A549 (cell line): ENCODE measurements at regions not wholly inside any gene's neighbourhood (a gene's known extent, or its start where the extent isn't known, plus 50 kb on each side); places are given as distances from the start of the nearest gene placed in this dataset.

ENCODE experiments used
- ATAC-seq, 2 experiments: fragments of 200-7000 bp in 1 of 2; fragments of >200 bp in 1 of 2; cut with Nextera tagmentation in 1 of 2; cut with Tn5 transposase in 1 of 2; 3 replicates each; pipeline versions ENCODE4 v1.8.0 to v1.9.1; 2018 to 2020; ENCODE audit warnings: mild to moderate bottlenecking in 1 of 2, moderate library complexity in 1 of 2
- CTCF ChIA-PET: fragments of 300-600 bp; sonication (Branson Sonifier 250); formaldehyde crosslinking; extraction: SDS; loops from one replicate; lab custom pipeline; 2021; ENCODE audit warnings: antibody characterized with exemption, inconsistent platforms; lab: Yijun Ruan, JAX
- POLR2A ChIA-PET: fragments of 350-600 bp; formaldehyde crosslinking; extraction: SDS; loops from one replicate; lab custom pipeline; 2021; ENCODE audit warnings: antibody characterized with exemption, inconsistent platforms; lab: Yijun Ruan, JAX
- DNase-seq, 2 experiments: peaks; one replicate each; pipeline versions ENCODE4 v3.0.0 to v3.0.0-alpha.2; 2011 to 2016; ENCODE audit warnings: low read depth in 1 of 2, low spot score in 1 of 2
- FAIRE-seq: peaks from 2 replicates; lab custom pipeline; 2011; peaks lifted over from hg19 to GRCh38; lab: Jason Lieb, UNC
- H3K27ac ChIP-seq, 2 experiments: fragments of >200 bp; sonication (Bioruptor Twin); formaldehyde crosslinking; 3 replicates each; pipeline ENCODE4 v1.5.1; 2016 to 2017
- H3K4me1 ChIP-seq: fragments of >200 bp; sonication (Bioruptor Twin); formaldehyde crosslinking; 3 replicates; pipeline ENCODE4 v1.6.1; 2016
- H3K4me2 ChIP-seq: fragments of >200 bp; sonication (Bioruptor Twin); formaldehyde crosslinking; 3 replicates; pipeline ENCODE4 v1.6.1; 2016
- H3K4me3 ChIP-seq: fragments of >200 bp; sonication (Bioruptor Twin); formaldehyde crosslinking; 3 replicates; pipeline ENCODE4 v1.5.1; 2016
- H3K9me3 ChIP-seq: fragments of >200 bp; sonication (Bioruptor Twin); formaldehyde crosslinking; 3 replicates; pipeline ENCODE4 v1.6.1; 2016
- CEBPB ChIP-seq, 2 experiments: fragments of >200 bp in 1 of 2; sonication (Bioruptor Twin) in 1 of 2; formaldehyde crosslinking in 1 of 2; IDR thresholded peaks; 2 replicates each; pipeline ENCODE4 v1.6.1; 2012 to 2016
- CHD4 ChIP-seq: fragments of 200-600 bp; sonication (generic); IDR thresholded peaks from 2 replicates; pipeline ENCODE4 v1.6.1; 2016; ENCODE audit warnings: antibody characterized with exemption, mild to moderate bottlenecking, borderline replicate concordance
- E2F6 ChIP-seq: IDR thresholded peaks from 2 replicates; pipeline ENCODE4 v1.6.1; 2012; ENCODE audit warnings: low read depth, borderline replicate concordance
- EHF ChIP-seq: fragments of 250-450 bp; sonication (Bioruptor Pico); IDR thresholded peaks from 2 replicates; pipeline ENCODE4 v1.5.0; 2020; ENCODE audit warnings: mild to moderate bottlenecking
- ELK1 ChIP-seq: fragments of 150-350 bp; IDR thresholded peaks from 2 replicates; pipeline ENCODE4 v1.6.1; 2014; ENCODE audit warnings: low read depth, mild to moderate bottlenecking, low read length
- EP300 ChIP-seq, 2 experiments: fragments of >200 bp; sonication (Bioruptor Twin); formaldehyde crosslinking; IDR thresholded peaks; 2 replicates in 1 of 2; 3 replicates in 1 of 2; pipeline ENCODE4 v1.6.1; 2016 to 2017
- ESRRA ChIP-seq: fragments of 150-350 bp; IDR thresholded peaks from 2 replicates; pipeline ENCODE4 v1.6.1; 2014; ENCODE audit warnings: mild to moderate bottlenecking, low read length, borderline replicate concordance
- FOSB ChIP-seq: fragments of 250-450 bp; sonication (Bioruptor Pico); IDR thresholded peaks from 2 replicates; pipeline ENCODE4 v1.5.0; 2020; ENCODE audit warnings: mild to moderate bottlenecking, moderate library complexity
- GATA3 ChIP-seq: IDR thresholded peaks from 2 replicates; pipeline ENCODE4 v1.6.1; 2012; ENCODE audit warnings: borderline replicate concordance
- HDAC2 ChIP-seq: fragments of 200-600 bp; sonication (generic); IDR thresholded peaks from 2 replicates; pipeline ENCODE4 v1.6.1; 2016
- HMGXB4 ChIP-seq: fragments of 250-450 bp; sonication (Bioruptor Pico); IDR thresholded peaks from 2 replicates; pipeline ENCODE4 v1.5.0; 2021; ENCODE audit warnings: mild to moderate bottlenecking, moderate library complexity, borderline replicate concordance
- HOXA7 ChIP-seq: fragments of 250-450 bp; sonication (Bioruptor Pico); IDR thresholded peaks from 2 replicates; pipeline ENCODE4 v1.5.0; 2020; ENCODE audit warnings: mild to moderate bottlenecking, moderate library complexity
- HOXB5 ChIP-seq: fragments of 250-450 bp; sonication (Bioruptor Pico); IDR thresholded peaks from 2 replicates; pipeline ENCODE4 v1.5.0; 2020; ENCODE audit warnings: mild to moderate bottlenecking, moderate library complexity
- JUN ChIP-seq, 2 experiments: fragments of >200 bp; sonication (Bioruptor Twin); formaldehyde crosslinking; IDR thresholded peaks; 2 replicates in 1 of 2; 3 replicates in 1 of 2; pipeline ENCODE4 v1.6.1; 2016 to 2017
- MAFK ChIP-seq: fragments of 450-650 bp; IDR thresholded peaks from 2 replicates; pipeline ENCODE4 v1.6.1; 2014; ENCODE audit not compliant: partially characterized antibody
- MAX ChIP-seq: IDR thresholded peaks from 2 replicates; pipeline ENCODE4 v1.6.1; 2012
- MAZ ChIP-seq: fragments of 150-350 bp; IDR thresholded peaks from 2 replicates; pipeline ENCODE4 v1.6.1; 2014; ENCODE audit warnings: antibody characterized with exemption, low read depth, low read length, borderline replicate concordance
- NR3C1 ChIP-seq: fragments of >200 bp; sonication (Bioruptor Twin); formaldehyde crosslinking; IDR thresholded peaks from 3 replicates; pipeline ENCODE4 v1.6.1; 2017
- RNF2 ChIP-seq: fragments of 200-600 bp; sonication (generic); IDR thresholded peaks from 2 replicates; pipeline ENCODE4 v1.6.1; 2016; ENCODE audit warnings: low read depth, mild to moderate bottlenecking, antibody characterized with exemption, moderate library complexity, borderline replicate concordance
- TP53 ChIP-seq: fragments of 250-450 bp; sonication (Bioruptor Pico); IDR thresholded peaks from 2 replicates; pipeline ENCODE4 v1.5.0; 2021; ENCODE audit warnings: mild to moderate bottlenecking, moderate library complexity
- ZFP36 ChIP-seq: fragments of 450-650 bp; IDR thresholded peaks from 2 replicates; pipeline ENCODE4 v1.6.1; 2014; ENCODE audit warnings: borderline replicate concordance; ENCODE audit not compliant: partially characterized antibody
- ZNF302 ChIP-seq: fragments of 250-450 bp; sonication (Bioruptor Pico); IDR thresholded peaks from 2 replicates; pipeline ENCODE4 v1.9.0; 2021; ENCODE audit warnings: inconsistent platforms, mild to moderate bottlenecking, moderate library complexity
- ZSCAN20 ChIP-seq: fragments of 250-450 bp; sonication (Bioruptor Pico); IDR thresholded peaks from 2 replicates; pipeline ENCODE4 v1.8.0; 2022; ENCODE audit warnings: mild to moderate bottlenecking, moderate library complexity
- WGBS: methylation state at CpG from one replicate; pipeline ENCODE4 v1.1.6; 2017; ENCODE audit errors: missing lambda C conversion rate; 5-methylcytosine and 5-hydroxymethylcytosine counted together
- TF ChIP-seq, protein P1 (sequence below): fragments of 450-650 bp; IDR thresholded peaks from 2 replicates; pipeline ENCODE4 v1.6.1; 2014; ENCODE audit warnings: antibody characterized with exemption
- TF ChIP-seq, protein P2 (sequence below): fragments of >200 bp; sonication (Bioruptor Twin); formaldehyde crosslinking; IDR thresholded peaks from 3 replicates; pipeline ENCODE4 v1.6.1; 2016

DNA sequence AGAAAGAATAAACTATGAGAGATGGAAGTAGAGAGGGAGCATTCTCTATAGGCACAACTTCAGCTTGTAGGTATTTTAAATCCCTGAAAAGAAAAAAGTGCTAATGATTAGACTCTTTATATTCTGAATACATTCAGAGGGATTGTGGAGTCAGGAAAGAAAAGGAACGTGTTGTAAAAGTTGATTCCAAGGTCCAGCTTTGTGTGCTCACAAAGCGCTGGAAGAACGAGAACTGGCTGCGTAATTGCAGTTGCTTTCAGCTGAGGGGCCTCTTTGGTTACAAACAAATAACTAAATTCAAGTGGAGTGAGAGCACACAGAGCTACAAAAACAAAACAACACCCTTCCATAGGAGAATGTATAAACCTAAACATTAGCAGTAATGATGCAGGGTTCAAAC, 1040.4 kb upstream of the WWC1 start:
- ChIA-PET POLR2A (no interaction called here), CTCF (no interaction called here)
- 48% methylated on average over 4 of the region's 4 CpGs for WGBS
- ATAC-seq = no peak
- Histone ChIP-seq H3K4me2 (no peak overlapping the region), H3K27ac (no peak overlapping the region), H3K4me3 (no peak overlapping the region), H3K4me1 (no peaks in the 10 kb centered on the region), H3K9me3 (no peaks in the 10 kb centered on the region)
- no peak for TF ChIP-seq EP300 (IDR thresholded peaks at IDR 0.05)
- no peak for TF ChIP-seq EHF (CRISPR knock-in tag)
- no peak for TF ChIP-seq HOXB5
- no peak for TF ChIP-seq MAX
- TF ChIP-seq, protein P1, sequence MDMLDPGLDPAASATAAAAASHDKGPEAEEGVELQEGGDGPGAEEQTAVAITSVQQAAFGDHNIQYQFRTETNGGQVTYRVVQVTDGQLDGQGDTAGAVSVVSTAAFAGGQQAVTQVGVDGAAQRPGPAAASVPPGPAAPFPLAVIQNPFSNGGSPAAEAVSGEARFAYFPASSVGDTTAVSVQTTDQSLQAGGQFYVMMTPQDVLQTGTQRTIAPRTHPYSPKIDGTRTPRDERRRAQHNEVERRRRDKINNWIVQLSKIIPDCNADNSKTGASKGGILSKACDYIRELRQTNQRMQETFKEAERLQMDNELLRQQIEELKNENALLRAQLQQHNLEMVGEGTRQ = no peak
- TF ChIP-seq HOXA7 (CRISPR knock-in tag) = no peak
- no peak for TF ChIP-seq TP53 (CRISPR knock-in tag)
- TF ChIP-seq, protein P2, sequence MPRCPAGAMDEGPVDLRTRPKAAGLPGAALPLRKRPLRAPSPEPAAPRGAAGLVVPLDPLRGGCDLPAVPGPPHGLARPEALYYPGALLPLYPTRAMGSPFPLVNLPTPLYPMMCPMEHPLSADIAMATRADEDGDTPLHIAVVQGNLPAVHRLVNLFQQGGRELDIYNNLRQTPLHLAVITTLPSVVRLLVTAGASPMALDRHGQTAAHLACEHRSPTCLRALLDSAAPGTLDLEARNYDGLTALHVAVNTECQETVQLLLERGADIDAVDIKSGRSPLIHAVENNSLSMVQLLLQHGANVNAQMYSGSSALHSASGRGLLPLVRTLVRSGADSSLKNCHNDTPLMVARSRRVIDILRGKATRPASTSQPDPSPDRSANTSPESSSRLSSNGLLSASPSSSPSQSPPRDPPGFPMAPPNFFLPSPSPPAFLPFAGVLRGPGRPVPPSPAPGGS = no peak
- TF ChIP-seq MAZ = no peak
- no peak for TF ChIP-seq CEBPB (IDR thresholded peaks at IDR 0.05)
- no peak for FAIRE-seq
- DNase-seq = no peak

GRCh38 chr5:167254132-167254531, 1037.3 kb upstream of the WWC1 start:
- no peak for TF ChIP-seq ESRRA
- H3K4me2 ChIP-seq = no peak overlapping the region
- CTCF ChIA-PET = interaction anchor here (0.8 to 1.2 kb wide), 2 partner anchors 9 to 312 kb away, joined by 3 to 5 read pairs; no protein-coding TSS in a partner anchor
- POLR2A ChIA-PET = no interaction called here
- no peak for FAIRE-seq
- no peak overlapping the region for H3K27ac ChIP-seq
- no peaks in the 10 kb centered on the region for H3K4me1 ChIP-seq
- ATAC-seq = no peak
- no peak overlapping the region for H3K4me3 ChIP-seq
- 5% methylated on average over 3 of the region's 3 CpGs for WGBS
- no peaks in the 10 kb centered on the region for H3K9me3 ChIP-seq
- no peak for DNase-seq

GRCh38 chr5:167255926-167256325, 1035.5 kb upstream of the WWC1 start:
- Histone ChIP-seq H3K4me3 (no peak overlapping the region), H3K9me3 (no peaks in the 10 kb centered on the region), H3K27ac (no peak overlapping the region), H3K4me1 (no peaks in the 10 kb centered on the region), H3K4me2 (no peak overlapping the region)
- POLR2A ChIA-PET = no interaction called here
- 54% methylated on average over 2 of the region's 2 CpGs for WGBS
- TF ChIP-seq GATA3 = no peak
- TF ChIP-seq, protein P2 = no peak
- no peak for TF ChIP-seq JUN (IDR thresholded peaks at IDR 0.05)
- no peak for TF ChIP-seq NR3C1
- TF ChIP-seq ZNF302 (CRISPR knock-in tag) = no peak
- TF ChIP-seq ELK1 = no peak
- no peak for TF ChIP-seq MAFK
- TF ChIP-seq ESRRA = no peak
- no peak for TF ChIP-seq FOSB (CRISPR knock-in tag)
- TF ChIP-seq HMGXB4 (CRISPR knock-in tag) = no peak
- TF ChIP-seq HDAC2 = no peak
- TF ChIP-seq RNF2 = no peak
- no peak for TF ChIP-seq ZSCAN20 (CRISPR knock-in tag)
- TF ChIP-seq MAZ = no peak
- TF ChIP-seq HOXB5 = no peak
- no peak for TF ChIP-seq E2F6
- TF ChIP-seq ZFP36 = no peak
- no peak for TF ChIP-seq CHD4
- no peak for TF ChIP-seq CEBPB (IDR thresholded peaks at IDR 0.05)
- ATAC-seq = no peak
- DNase-seq = no peak
- FAIRE-seq = no peak
- CTCF ChIA-PET = no interaction called here
